PFSK-1 (cell line): ENCODE measurements at regions not wholly inside any gene's neighbourhood (a gene's known extent, or its start where the extent isn't known, plus 50 kb on each side); places are given as distances from the start of the nearest gene placed in this dataset.

Experiments
- POLR2AphosphoS5 ChIP-seq: IDR thresholded peaks from 2 replicates; pipeline ENCODE4 v1.6.1; 2012; ENCODE audit warnings: low read depth, mild to moderate bottlenecking, control low read depth, low read length, moderate library complexity
- REST ChIP-seq, 2 experiments: IDR thresholded peaks; 2 replicates each; pipeline versions ENCODE4 v1.6.1 to v1.8.0; 2011 to 2012; ENCODE audit warnings: low read depth in 2 of 2, low read length in 2 of 2, control low read depth in 1 of 2, inconsistent platforms in 1 of 2, mild to moderate bottlenecking in 1 of 2, moderate library complexity in 1 of 2; ENCODE audit not compliant: insufficient read depth in 1 of 2
- TAF1 ChIP-seq: IDR thresholded peaks from 2 replicates; pipeline ENCODE4 v1.6.1; 2012; ENCODE audit warnings: low read length, control low read depth, borderline replicate concordance; ENCODE audit not compliant: insufficient read depth

- TF ChIP-seq POLR2AphosphoS5 (no peak), TAF1 (no peak), REST (IDR thresholded peaks at IDR 0.05; ENCODE audit: insufficient read depth in 1 of 2, low read depth in 2 of 2, low read length in 2 of 2) (no peak)
Measured at GRCh38 chr21:20024741-20025140, 973.5 kb upstream of the NCAM2 start.
